NCI-H82 treated with DMSO at 0.1 percent for 48 hours (cell line): ENCODE measurements at regions not wholly inside any gene's neighbourhood (a gene's known extent, or its start where the extent isn't known, plus 50 kb on each side); places are given as distances from the start of the nearest gene placed in this dataset.

ENCODE experiments used
- DNase-seq: peaks from one replicate; lab custom pipeline; 2025; ENCODE audit not compliant: unreplicated experiment; lab: John Stamatoyannopoulos, UW

GRCh38 chr6:125537090-125537489 is 212.3 kb upstream of the HEY2 start:
- no peak for DNase-seq

GRCh38 chr6:125539892-125540291 is 209.5 kb upstream of the HEY2 start:
- no peak for DNase-seq

GRCh38 chr6:125544819-125545218 is 204.6 kb upstream of the HEY2 start:
- no peak for DNase-seq

- DNase-seq = no peak
These were observed 202.6 kb upstream of the HEY2 start for GRCh38 chr6:125546841-125547251.

- no peak for DNase-seq
These were observed 202.1 kb upstream of the HEY2 start for GRCh38 chr6:125547381-125547780.

GRCh38 chr6:125549202-125549884 is 200.1 kb upstream of the HEY2 start:
- DNase-seq = no peak

GRCh38 chr6:125550892-125551291 is 198.5 kb upstream of the HEY2 start:
- no peak for DNase-seq

GRCh38 chr6:125552819-125553218 is 196.6 kb upstream of the HEY2 start:
- DNase-seq = no peak

GRCh38 chr6:125554456-125554855 is 195.0 kb upstream of the HEY2 start:
- no peak for DNase-seq

- peak; percentile 50 for DNase-seq
These were observed 191.1 kb upstream of the HEY2 start for GRCh38 chr6:125558241-125558843.

- DNase-seq = no peak
These were observed 190.5 kb upstream of the HEY2 start for GRCh38 chr6:125558907-125559306.

- no peak for DNase-seq
These were observed 187.3 kb upstream of the HEY2 start for GRCh38 chr6:125562156-125562555.

- DNase-seq = no peak
These were observed 184.5 kb upstream of the HEY2 start for GRCh38 chr6:125564941-125565340.

GRCh38 chr6:125567407-125567806 is 182.0 kb upstream of the HEY2 start:
- DNase-seq = no peak

GRCh38 chr6:125568609-125569008 is 180.8 kb upstream of the HEY2 start:
- no peak for DNase-seq

- no peak for DNase-seq
These were observed 178.9 kb upstream of the HEY2 start for GRCh38 chr6:125570526-125570925.

GRCh38 chr6:125571207-125571755 is 178.2 kb upstream of the HEY2 start:
- DNase-seq = no peak

GRCh38 chr6:125574604-125575003 is 174.8 kb upstream of the HEY2 start:
- DNase-seq = no peak

- peak; percentile 43 for DNase-seq
These were observed 172.2 kb upstream of the HEY2 start for GRCh38 chr6:125577124-125577662.

- DNase-seq = peak; percentile 32
These were observed 164.9 kb upstream of the HEY2 start for GRCh38 chr6:125584468-125584939.

GRCh38 chr6:125585470-125585869 is 164.0 kb upstream of the HEY2 start:
- no peak for DNase-seq

- no peak for DNase-seq
These were observed 163.4 kb upstream of the HEY2 start for GRCh38 chr6:125586074-125586473.
